Ishikawa (cell line): ENCODE measurements at regions not wholly inside any gene's neighbourhood (a gene's known extent, or its start where the extent isn't known, plus 50 kb on each side); places are given as distances from the start of the nearest gene placed in this dataset.
A peak's percentile ranks its signal among the peaks of the same experiment; 100 is the strongest.

ENCODE experiments used
- CEBPB ChIP-seq: IDR thresholded peaks from 2 replicates; pipeline ENCODE4 v1.6.1; 2012
- CREB1 ChIP-seq: IDR thresholded peaks from 2 replicates; pipeline ENCODE4 v1.6.1; 2012; ENCODE audit warnings: low read depth
- EGR1 ChIP-seq: IDR thresholded peaks from 2 replicates; pipeline ENCODE4 v1.6.1; 2012
- EP300 ChIP-seq: IDR thresholded peaks from 2 replicates; pipeline ENCODE4 v1.6.1; 2012; ENCODE audit warnings: borderline replicate concordance
- FOXM1 ChIP-seq: IDR thresholded peaks from 2 replicates; pipeline ENCODE4 v1.6.1; 2012; ENCODE audit warnings: low read depth, borderline replicate concordance
- MAX ChIP-seq: IDR thresholded peaks from 2 replicates; pipeline ENCODE4 v1.6.1; 2012
- NFIC ChIP-seq: IDR thresholded peaks from 2 replicates; pipeline ENCODE4 v1.6.1; 2012
- RAD21 ChIP-seq: IDR thresholded peaks from 2 replicates; pipeline ENCODE4 v1.6.1; 2012; ENCODE audit warnings: low read depth
- REST ChIP-seq: IDR thresholded peaks from 2 replicates; pipeline ENCODE4 v1.6.1; 2012; ENCODE audit warnings: low read depth, mild to moderate bottlenecking
- TAF1 ChIP-seq: IDR thresholded peaks from 2 replicates; pipeline ENCODE4 v1.6.1; 2012; ENCODE audit warnings: low read depth, mild to moderate bottlenecking
- TCF12 ChIP-seq: IDR thresholded peaks from 2 replicates; pipeline ENCODE4 v1.6.1; 2012; ENCODE audit warnings: low read depth
- TEAD4 ChIP-seq: IDR thresholded peaks from 2 replicates; pipeline ENCODE4 v1.6.1; 2012
- USF1 ChIP-seq: IDR thresholded peaks from 2 replicates; pipeline ENCODE4 v1.6.1; 2012
- YY1 ChIP-seq: IDR thresholded peaks from 2 replicates; pipeline ENCODE4 v1.6.1; 2012; ENCODE audit warnings: low read depth
- ZBTB7A ChIP-seq: IDR thresholded peaks from 2 replicates; pipeline ENCODE4 v1.6.1; 2012; ENCODE audit warnings: low read depth

GRCh38 chr22:10673065-10673464, 4854.9 kb upstream of the OR11H1 start:
- TF ChIP-seq RAD21: 0 out of 2 replicates have a peak, but pooled peaks have one; percentile 9

DNA sequence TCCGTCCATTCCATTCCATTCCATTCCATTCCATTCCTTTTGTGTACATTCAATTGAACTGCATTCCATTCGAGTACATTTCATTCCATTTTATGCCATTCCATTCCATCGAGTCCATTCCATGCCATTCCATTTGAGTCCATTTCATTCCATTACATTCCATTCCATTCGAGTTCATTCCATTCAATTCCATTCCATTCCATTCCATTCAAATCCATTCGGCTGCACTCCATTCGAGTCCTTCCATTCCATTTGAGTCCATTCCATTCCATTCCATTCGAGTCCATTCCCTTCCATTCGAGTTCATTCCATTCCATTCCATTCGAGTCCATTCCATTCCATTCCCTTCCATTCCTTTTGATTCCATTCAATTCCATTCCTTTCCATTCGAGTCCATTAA, 4800.6 kb upstream of the OR11H1 start:
- no peak for TF ChIP-seq REST

DNA sequence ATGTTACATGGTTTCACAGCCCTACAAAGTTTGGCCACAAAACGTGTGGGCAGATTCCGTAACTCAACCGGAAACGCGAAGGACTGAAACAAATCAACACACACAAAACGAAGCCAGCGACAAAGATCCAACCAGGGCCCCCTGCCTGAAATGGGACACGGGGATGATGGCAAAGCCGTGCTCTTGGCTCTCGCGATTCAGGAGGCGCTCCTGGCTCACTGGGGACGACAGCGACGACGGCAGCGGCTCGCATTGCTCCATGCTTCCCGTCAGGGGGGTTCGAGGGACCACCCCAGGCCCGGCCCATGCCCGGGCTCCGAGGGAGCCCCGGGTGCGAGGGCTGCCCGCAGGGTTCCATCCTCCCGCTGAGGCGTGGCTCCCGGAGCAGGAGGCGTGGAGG, 4786.8 kb upstream of the OR11H1 start:
- TF ChIP-seq MAX (no peak), RAD21 (no peak), TEAD4 (no peak), EGR1 (no peak), USF1 (no peak), ZBTB7A (no peak), CREB1 (no peak), REST (no peak), YY1 (no peak), CEBPB (no peak), NFIC (no peak)

GRCh38 chr22:10778296-10778814, 4749.6 kb upstream of the OR11H1 start:
- TF ChIP-seq EGR1: no peak
- TF ChIP-seq USF1: no peak
- no peak for TF ChIP-seq NFIC
- no peak for TF ChIP-seq TAF1
- TF ChIP-seq RAD21: no peak
- no peak for TF ChIP-seq ZBTB7A
- no peak for TF ChIP-seq YY1
- TF ChIP-seq REST: no peak
- no peak for TF ChIP-seq TEAD4
- no peak for TF ChIP-seq EP300
- TF ChIP-seq TCF12: no peak

DNA sequence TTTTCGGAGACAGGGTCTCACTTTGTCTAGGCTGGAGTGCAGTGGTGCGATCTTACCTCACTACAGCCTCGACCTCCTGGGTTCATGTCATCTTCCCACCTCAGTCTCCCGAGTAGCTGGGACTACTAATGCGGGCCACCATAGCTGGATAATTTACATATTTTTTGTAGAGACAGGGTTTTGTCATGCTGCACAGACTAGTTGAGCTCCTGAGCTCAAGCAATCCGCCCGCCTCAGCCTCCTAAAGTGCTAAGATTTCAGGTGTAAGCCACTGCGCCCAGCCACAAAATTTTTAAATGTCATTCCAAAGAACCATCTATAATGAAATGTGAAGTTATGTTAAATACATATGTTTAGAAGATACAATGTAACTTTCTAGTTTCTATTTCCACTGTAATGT, 4747.7 kb upstream of the OR11H1 start:
- TF ChIP-seq YY1: no peak
- TF ChIP-seq RAD21: no peak
- TF ChIP-seq ZBTB7A: no peak
- no peak for TF ChIP-seq MAX
- no peak for TF ChIP-seq TAF1
- TF ChIP-seq EP300: no peak
- TF ChIP-seq FOXM1: no peak
- no peak for TF ChIP-seq CEBPB
